HCT116 (cell line): ENCODE measurements at regions not wholly inside any gene's neighbourhood (a gene's known extent, or its start where the extent isn't known, plus 50 kb on each side); places are given as distances from the start of the nearest gene placed in this dataset.

Source experiments
- ATAC-seq: fragments of 200-7000 bp; cut with Tn5 transposase; 2 replicates; pipeline ENCODE4 v1.9.1; 2020; ENCODE audit warnings: mild to moderate bottlenecking, moderate library complexity
- BruUV-seq: library from RNA; stranded (reverse); fragments of 400-500 nt; replicated peaks from 2 replicates; lab custom pipeline; 2021; lab: Mats Ljungman, UMichigan
- CTCF ChIA-PET: fragments of 300-600 bp; sonication (Branson Sonifier 250); formaldehyde crosslinking; loops from one replicate; lab custom pipeline; 2021; ENCODE audit warnings: antibody characterized with exemption; lab: Charles Lee
- POLR2A ChIA-PET: fragments of 300-600, 350-600 bp; sonication (Branson Sonifier 250); formaldehyde crosslinking; loops from one replicate; lab custom pipeline; 2021; ENCODE audit warnings: antibody characterized with exemption; lab: Charles Lee
- RAD21 ChIA-PET, 2 experiments: fragments of 300-600 bp; sonication (Branson Sonifier 250); formaldehyde crosslinking; loops; one replicate each; lab custom pipeline; 2023; ENCODE audit warnings: low total read pairs in 2 of 2; ENCODE audit not compliant: uncharacterized antibody in 2 of 2, unreplicated experiment in 2 of 2, low non-redundant PET in 1 of 2; lab: Charles Lee
- DNase-seq: peaks from one replicate; pipeline ENCODE4 v3.0.0-alpha.2; 2010; ENCODE audit warnings: low read depth, low spot score
- H2AFZ ChIP-seq: fragments of 200-600 bp; shearing (Covaris generic), sonication (generic); 2 replicates; pipeline ENCODE4 v1.6.1; 2017; ENCODE audit warnings: low read depth, mixed run types, mixed read lengths, antibody characterized with exemption, low read length; ENCODE audit not compliant: poor library complexity, severe bottlenecking
- H3K27ac ChIP-seq: 2 replicates; pipeline ENCODE4 v1.5.1; 2012; ENCODE audit warnings: low read depth, low read length
- H3K27me3 ChIP-seq: fragments of 200-600 bp; sonication (generic); 2 replicates; pipeline ENCODE4 v1.6.1; 2016; ENCODE audit warnings: mixed run types, low read length, mixed read lengths; ENCODE audit not compliant: insufficient read depth
- H3K36me3 ChIP-seq, 2 experiments: fragments of 200-500 bp in 1 of 2; fragments of 200-600 bp in 1 of 2; sonication (Bioruptor generic) in 1 of 2; sonication (generic) in 1 of 2; 2 replicates each; pipeline versions ENCODE4 v1.5.1 to v1.6.1; 2014 to 2016; ENCODE audit warnings: low read length in 2 of 2, inconsistent platforms in 1 of 2, mixed read lengths in 1 of 2, mixed run types in 1 of 2; ENCODE audit not compliant: insufficient read depth in 2 of 2, control insufficient read depth in 1 of 2
- H3K4me1 ChIP-seq, 2 experiments: fragments of 200-600 bp in 1 of 2; sonication (generic) in 1 of 2; 2 replicates each; pipeline versions ENCODE4 v1.5.1 to v1.6.1; 2012 to 2017; ENCODE audit warnings: low read length in 2 of 2, inconsistent platforms in 1 of 2, mild to moderate bottlenecking in 1 of 2, mixed read lengths in 1 of 2, mixed run types in 1 of 2, moderate library complexity in 1 of 2; ENCODE audit not compliant: insufficient read depth in 2 of 2, control insufficient read depth in 1 of 2
- H3K4me2 ChIP-seq: fragments of 200-600 bp; sonication (generic); 2 replicates; pipeline ENCODE4 v1.6.1; 2017; ENCODE audit warnings: mixed run types, low read length, mixed read lengths
- H3K4me3 ChIP-seq, 2 experiments: fragments of 200-600 bp in 1 of 2; sonication (generic) in 1 of 2; replicated peaks in 1 of 2; 2 replicates each; pipeline ENCODE4 v1.5.1; 2011 to 2016; ENCODE audit warnings: low read length in 2 of 2, control low read depth in 1 of 2, low read depth in 1 of 2, mild to moderate bottlenecking in 1 of 2, mixed read lengths in 1 of 2, mixed run types in 1 of 2
- H3K79me2 ChIP-seq: fragments of 200-600 bp; sonication (generic); 2 replicates; pipeline ENCODE4 v1.6.1; 2017; ENCODE audit warnings: mild to moderate bottlenecking, mixed run types, low read length, moderate library complexity, mixed read lengths; ENCODE audit not compliant: insufficient read depth
- H3K9ac ChIP-seq: fragments of 200-600 bp; sonication (generic); 2 replicates; pipeline ENCODE4 v1.6.1; 2016; ENCODE audit warnings: low read length, mixed read lengths
- H3K9me2 ChIP-seq: fragments of 200-600 bp; sonication (generic), shearing (Covaris generic); 2 replicates; pipeline ENCODE4 v1.6.1; 2017; ENCODE audit warnings: mixed run types, mild to moderate bottlenecking, moderate library complexity; ENCODE audit not compliant: insufficient read depth
- H3K9me3 ChIP-seq, 2 experiments: fragments of 200-500 bp in 1 of 2; fragments of 200-600 bp in 1 of 2; sonication (Bioruptor generic) in 1 of 2; sonication (generic) in 1 of 2; 2 replicates each; pipeline ENCODE4 v1.6.1; 2014 to 2017; ENCODE audit warnings: low read length in 2 of 2, mixed read lengths in 2 of 2, inconsistent platforms in 1 of 2, low read depth in 1 of 2, mild to moderate bottlenecking in 1 of 2, mixed run types in 1 of 2, moderate library complexity in 1 of 2; ENCODE audit not compliant: control insufficient read depth in 1 of 2, insufficient read depth in 1 of 2
- H4K20me1 ChIP-seq: fragments of 200-600 bp; sonication (generic), shearing (Covaris generic); 2 replicates; pipeline ENCODE4 v1.6.1; 2017; ENCODE audit warnings: mixed run types, mild to moderate bottlenecking, moderate library complexity; ENCODE audit not compliant: insufficient read depth
- CTCF ChIP-seq, 3 experiments: fragments of 200-600 bp in 1 of 3; sonication (generic) in 1 of 3; IDR thresholded peaks in 2 of 3; conservative IDR thresholded peaks in 1 of 3; 2 replicates each; pipeline ENCODE4 v1.5.1; 2012 to 2017; ENCODE audit warnings: low read depth in 2 of 3, low read length in 2 of 3, antibody characterized with exemption in 1 of 3, borderline replicate concordance in 1 of 3, control low read depth in 1 of 3, mild to moderate bottlenecking in 1 of 3, mixed read lengths in 1 of 3, mixed run types in 1 of 3, moderate library complexity in 1 of 3; ENCODE audit not compliant: insufficient read depth in 1 of 3
- FOSL1 ChIP-seq: IDR thresholded peaks from 2 replicates; pipeline ENCODE4 v1.6.1; 2012; ENCODE audit warnings: low read depth
- JUND ChIP-seq: IDR thresholded peaks from 2 replicates; pipeline ENCODE4 v1.6.1; 2012
- REST ChIP-seq: IDR thresholded peaks from 2 replicates; pipeline ENCODE4 v1.6.1; 2012; ENCODE audit warnings: low read depth
- TCF7L2 ChIP-seq: IDR thresholded peaks from 2 replicates; pipeline ENCODE4 v1.7.0; 2011; ENCODE audit warnings: borderline replicate concordance, inconsistent platforms; ENCODE audit not compliant: insufficient read depth, insufficient read length; ENCODE audit errors: extremely low read depth
- ZNF274 ChIP-seq: fragments of 200-500 bp; sonication (Bioruptor generic); IDR thresholded peaks from 2 replicates; pipeline ENCODE4 v1.6.1; 2014; ENCODE audit warnings: mild to moderate bottlenecking, low read depth, low read length, inconsistent platforms
- intact Hi-C: fragments of 100-400 bp; cut with micrococcal nuclease; formaldehyde crosslinking; loops from 2 replicates; pipeline ENCODE4 v1.10.0; 2022

- CTCF ChIA-PET, result no interaction called here
- H3K9me3 ChIP-seq, result peaks cover 6 to 20% of the 10 kb centered on the region in 2 experiments; a peak in 2 of 4 replicates
- DNase-seq, result no peak
- no peak overlapping the region for H3K4me3 ChIP-seq
- ATAC-seq, result no peak
- H4K20me1 ChIP-seq, result no peaks in the 10 kb centered on the region
- H3K4me1 ChIP-seq, result no peaks in the 10 kb centered on the region
- H3K27ac ChIP-seq, result no peak overlapping the region
- intact Hi-C loops, result no loop called here
- RAD21 ChIA-PET, result no interaction called here
- no peak overlapping the region for H2AFZ ChIP-seq
- no peak overlapping the region for H3K4me2 ChIP-seq
- no peaks in the 10 kb centered on the region for H3K36me3 ChIP-seq
- H3K79me2 ChIP-seq, result no peaks in the 10 kb centered on the region
- no TSS peak for BruUV-seq
- TF ChIP-seq TCF7L2, result no peak
- no peak for TF ChIP-seq FOSL1
- no peak for TF ChIP-seq REST
- TF ChIP-seq JUND, result no peak
- TF ChIP-seq ZNF274, result no peak
- no peak for TF ChIP-seq CTCF (IDR thresholded peaks at IDR 0.05 in 2 of 3, conservative IDR thresholded peaks at IDR 0.05 in 1 of 3; ENCODE audit: borderline replicate concordance in 1 of 3, insufficient read depth in 1 of 3, low read depth in 2 of 3, low read length in 2 of 3)
- TF ChIP-seq, all 23 proteins: peak for 0
- Histone ChIP-seq H3K9ac (no peak overlapping the region), H3K9me2 (no peaks in the 10 kb centered on the region), H3K27me3 (no peaks in the 10 kb centered on the region)
- POLR2A ChIA-PET, result no interaction called here
Observed at GRCh38 chr4:66212489-66212888, 542.2 kb upstream of the EPHA5 start.
